ENCODE measurements at regions not wholly inside any gene's neighbourhood (a gene's known extent, or its start where the extent isn't known, plus 50 kb on each side); places are given as distances from the start of the nearest gene placed in this dataset.

DNA sequence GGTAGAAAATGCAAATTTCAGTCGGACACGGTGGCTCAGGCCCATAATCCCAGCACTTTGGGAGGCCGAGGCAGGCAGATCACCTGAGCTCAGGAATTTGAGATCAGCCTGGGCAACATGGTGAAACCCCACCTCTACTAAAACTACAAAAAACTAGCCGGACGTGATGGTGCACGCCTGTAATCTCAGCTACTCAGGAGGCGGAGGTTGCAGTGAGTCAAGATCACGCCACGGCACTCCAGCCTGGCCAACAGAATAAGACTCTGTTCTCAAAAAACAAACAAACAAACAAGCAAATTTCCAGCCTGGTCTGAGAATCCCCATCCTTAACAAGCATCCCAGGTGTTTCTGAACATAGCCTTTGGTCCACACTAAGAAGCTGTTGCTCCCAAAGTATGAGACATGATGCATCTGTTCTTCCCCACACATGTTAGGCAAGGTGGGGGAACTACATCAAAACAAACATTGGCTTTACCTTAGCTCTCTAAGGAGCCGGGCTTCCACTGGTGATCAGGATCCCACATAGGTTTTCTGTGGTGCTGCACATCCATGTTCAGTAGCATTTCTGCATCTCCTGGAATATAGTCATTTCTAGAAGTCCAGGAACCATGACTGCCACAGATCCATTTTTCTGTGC lies 92.5 kb upstream of the DMRT1 start:
- intact Hi-C loops (cut with micrococcal nuclease; ENCODE audit: unreplicated experiment) = no loop called here
- in situ Hi-C loops (cut with MboI) = no loop called here
- ChIA-PET RAD21 (ENCODE audit: unreplicated experiment) (no interaction called here), POLR2A (no interaction called here), CTCF (interaction anchor here (1.3 kb wide), 1 partner anchor 11 kb away, joined by 3 read pairs; no protein-coding TSS in a partner anchor), SMC1A (ENCODE audit: uncharacterized antibody, unreplicated experiment) (no interaction called here)
- H3K36me3 ChIP-seq (ENCODE audit: control insufficient read depth in 2 of 2, insufficient read depth in 2 of 2, low read length in 1 of 2) = no peaks in the 10 kb centered on the region
- DNase-seq (ENCODE audit: low read depth, low spot score) (no peak), FAIRE-seq (no peak), ATAC-seq (no peak)
- no TSS peak for BruUV-seq (replicated peaks)
- no peaks in the 10 kb centered on the region for H3K9me3 ChIP-seq (replicated peaks; ENCODE audit: control insufficient read depth, insufficient read depth, low read length)
- H3K27ac ChIP-seq (ENCODE audit: control insufficient read depth, insufficient read depth) = no peak overlapping the region
- no peaks in the 10 kb centered on the region for H3K4me1 ChIP-seq (ENCODE audit: control insufficient read depth, insufficient read depth, low read length)
- H4K20me1 ChIP-seq (ENCODE audit: control insufficient read depth, insufficient read depth) = no peaks in the 10 kb centered on the region
- H3K27me3 ChIP-seq (replicated peaks in 1 of 2; ENCODE audit: control insufficient read depth in 2 of 2, insufficient read depth in 2 of 2, low read length in 1 of 2) = peaks cover 0 to 6% of the 10 kb centered on the region in 2 experiments; a peak in 1 of 4 replicates
- 31% methylated on average over 10 of the region's 10 CpGs for WGBS (ENCODE audit: insufficient coverage, insufficient replicate concordance, low lambda C conversion rate, missing lambda C conversion rate)
- no peaks in the 10 kb centered on the region for H3K79me2 ChIP-seq (ENCODE audit: control insufficient read depth, insufficient read depth, low read length)
- H3K9ac ChIP-seq (ENCODE audit: control insufficient read depth, insufficient read depth, low read length) = no peak overlapping the region
- H3K4me3 ChIP-seq = no peak overlapping the region
- no peak overlapping the region for H2AFZ ChIP-seq (ENCODE audit: control insufficient read depth, low read depth, low read length)
- TF ChIP-seq YBX1 (IDR thresholded peaks at IDR 0.05) (no peak), ATF7 (IDR thresholded peaks at IDR 0.05; ENCODE audit: low read depth) (no peak), RUNX3 (IDR thresholded peaks at IDR 0.05; ENCODE audit: low read length) (no peak), MXI1 (IDR thresholded peaks at IDR 0.05; ENCODE audit: low read depth, low read length) (no peak), MTA3 (IDR thresholded peaks at IDR 0.05; ENCODE audit: borderline replicate concordance, low read length) (no peak), BCL11A (IDR thresholded peaks at IDR 0.05; ENCODE audit: low read depth, low read length) (no peak), CBX5 (IDR thresholded peaks at IDR 0.05; ENCODE audit: low read depth) (no peak)
- TF ChIP-seq, protein P1, sequence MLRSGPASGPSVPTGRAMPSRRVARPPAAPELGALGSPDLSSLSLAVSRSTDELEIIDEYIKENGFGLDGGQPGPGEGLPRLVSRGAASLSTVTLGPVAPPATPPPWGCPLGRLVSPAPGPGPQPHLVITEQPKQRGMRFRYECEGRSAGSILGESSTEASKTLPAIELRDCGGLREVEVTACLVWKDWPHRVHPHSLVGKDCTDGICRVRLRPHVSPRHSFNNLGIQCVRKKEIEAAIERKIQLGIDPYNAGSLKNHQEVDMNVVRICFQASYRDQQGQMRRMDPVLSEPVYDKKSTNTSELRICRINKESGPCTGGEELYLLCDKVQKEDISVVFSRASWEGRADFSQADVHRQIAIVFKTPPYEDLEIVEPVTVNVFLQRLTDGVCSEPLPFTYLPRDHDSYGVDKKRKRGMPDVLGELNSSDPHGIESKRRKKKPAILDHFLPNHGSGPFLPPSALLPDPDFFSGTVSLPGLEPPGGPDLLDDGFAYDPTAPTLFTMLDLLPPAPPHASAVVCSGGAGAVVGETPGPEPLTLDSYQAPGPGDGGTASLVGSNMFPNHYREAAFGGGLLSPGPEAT (IDR thresholded peaks at IDR 0.05; ENCODE audit: low read depth) = no peak
- no peak overlapping the region for H3K4me2 ChIP-seq (ENCODE audit: control insufficient read depth, insufficient read depth)

All from GM12878 (cell line).